GM21717 (cell line): ENCODE measurements at regions not wholly inside any gene's neighbourhood (a gene's known extent, or its start where the extent isn't known, plus 50 kb on each side); places are given as distances from the start of the nearest gene placed in this dataset.
A peak's percentile ranks its signal among the peaks of the same experiment; 100 is the strongest.
"Not testable (repeated sequence)": the region's sequence is repeated elsewhere in the genome, so short reads cannot be mapped to it uniquely, and the experiment has no call there.

Experiments used
- ATAC-seq: cut with Tn5 transposase; IDR thresholded peaks from one replicate; pipeline ENCODE4 v1.9.1; 2021; ENCODE audit warnings: mild to moderate bottlenecking, moderate library complexity; ENCODE audit not compliant: unreplicated experiment

GRCh38 chr2:134009440-134009839, 244.4 kb upstream of the MGAT5 start:
- no peak for ATAC-seq

DNA sequence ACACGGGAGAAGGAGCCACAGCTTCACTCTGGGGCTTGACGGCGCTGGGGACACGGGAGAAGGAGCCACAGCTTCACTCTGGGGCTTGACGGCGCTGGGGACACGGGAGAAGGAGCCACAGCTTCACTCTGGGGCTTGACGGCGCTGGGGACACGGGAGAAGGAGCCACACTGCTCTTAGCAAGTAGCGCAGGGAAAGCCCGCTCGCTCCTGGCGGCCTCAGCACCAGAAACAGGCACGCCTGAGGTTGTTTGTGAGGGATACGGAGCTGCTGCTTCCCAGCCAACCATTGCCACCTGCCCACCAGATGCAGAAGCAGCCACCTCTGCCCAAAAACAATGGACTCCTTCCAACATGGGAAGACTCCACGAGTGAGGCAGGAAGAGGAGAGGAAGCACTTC, 244.0 kb upstream of the MGAT5 start:
- not testable (repeated sequence) for ATAC-seq

- no peak for ATAC-seq
These were observed 241.8 kb upstream of the MGAT5 start for GRCh38 chr2:134011936-134012586.

DNA sequence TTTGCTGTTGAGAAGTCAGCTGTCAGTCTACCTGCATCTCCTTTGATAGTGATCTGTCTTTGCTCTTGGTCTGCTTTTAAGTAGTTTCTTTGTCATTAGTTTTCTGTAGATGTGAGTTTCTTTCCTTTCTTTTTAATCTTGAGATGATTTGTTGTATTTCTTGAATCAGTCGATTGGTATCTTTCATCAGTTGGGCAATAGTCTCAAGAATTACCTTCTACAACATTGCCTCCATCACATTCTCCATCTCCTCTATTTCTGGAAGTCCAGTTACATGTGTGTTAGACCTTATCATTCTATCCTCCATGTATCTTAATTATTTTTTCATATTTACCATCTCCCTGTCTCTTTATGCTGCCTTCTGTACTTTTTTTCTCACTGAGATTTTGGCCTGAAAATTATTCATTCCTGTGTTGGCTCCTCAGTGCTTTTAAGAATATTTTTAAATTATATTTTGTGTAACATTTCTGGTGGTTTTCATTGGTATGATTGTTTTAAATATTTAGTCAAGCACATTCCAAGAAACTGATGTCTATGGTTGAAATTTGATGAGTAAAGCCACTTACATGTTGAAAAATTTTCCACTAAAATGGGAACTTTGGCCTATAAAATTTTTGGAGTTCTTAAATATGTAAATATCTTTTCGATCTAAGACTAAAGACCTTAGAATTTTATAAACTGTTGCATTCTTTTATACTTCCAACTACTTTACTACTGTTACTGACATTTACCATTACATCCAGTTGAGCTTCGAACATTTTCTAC, 239.5 kb upstream of the MGAT5 start:
- no peak for ATAC-seq

GRCh38 chr2:134019871-134020270, 234.0 kb upstream of the MGAT5 start:
- no peak for ATAC-seq

GRCh38 chr2:134020608-134021007, 233.3 kb upstream of the MGAT5 start:
- no peak for ATAC-seq

DNA sequence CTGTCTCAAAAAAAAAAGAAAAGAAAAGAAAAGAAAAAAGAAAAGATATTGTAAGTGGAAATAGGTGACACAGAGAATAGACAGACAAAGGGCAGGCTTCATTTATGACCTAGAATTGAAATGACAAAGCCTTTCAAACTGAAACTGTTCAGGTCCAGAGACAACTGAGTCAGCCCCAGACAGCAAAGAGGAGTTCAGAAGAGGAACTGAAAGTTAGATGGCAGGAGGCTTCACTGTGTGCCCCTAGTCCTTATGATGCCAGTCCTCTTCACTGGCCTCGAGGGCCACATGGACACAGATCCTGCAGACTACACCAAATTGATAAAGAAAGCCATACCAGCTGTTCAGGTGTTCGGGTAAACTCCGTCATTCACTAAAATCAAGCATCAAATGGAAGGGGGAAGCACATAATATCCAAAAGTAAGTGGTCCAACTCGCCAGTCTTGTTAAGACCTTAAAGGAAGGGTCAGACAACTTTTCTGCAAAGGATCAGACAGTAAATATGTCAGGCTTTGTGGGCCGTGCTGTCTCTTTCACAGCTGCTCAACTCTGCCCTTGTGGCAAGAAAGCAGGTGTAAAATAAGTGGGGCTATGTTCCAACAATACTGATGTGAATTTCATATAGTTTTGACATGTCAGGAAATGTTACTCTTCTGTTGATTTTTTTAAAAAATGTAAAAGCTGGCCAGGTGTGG, 231.9 kb upstream of the MGAT5 start:
- peak; percentile 98 for ATAC-seq

- no peak for ATAC-seq
These were observed 230.0 kb upstream of the MGAT5 start for GRCh38 chr2:134023854-134024253.

DNA sequence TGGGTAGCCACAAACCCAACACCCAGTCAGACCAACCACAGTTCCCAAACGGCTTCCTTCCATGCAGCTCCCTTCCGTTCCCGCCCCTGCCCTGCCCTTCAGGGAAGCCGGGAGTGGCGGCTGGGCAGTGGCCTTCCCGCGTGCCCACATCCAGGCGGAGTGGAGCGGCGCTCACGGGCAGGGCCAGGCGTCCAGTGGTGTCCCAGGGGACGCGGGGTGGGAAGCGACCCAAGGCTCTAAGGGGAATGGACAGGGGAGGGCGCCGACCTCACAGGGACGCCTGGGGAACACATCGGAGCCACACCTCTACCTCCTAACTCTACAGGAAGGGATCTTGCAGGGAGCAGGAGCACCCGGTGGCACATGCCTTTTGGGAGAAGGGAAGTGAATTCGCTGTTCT, 225.9 kb upstream of the MGAT5 start:
- ATAC-seq: no peak

GRCh38 chr2:134029418-134029817, 224.5 kb upstream of the MGAT5 start:
- no peak for ATAC-seq

- no peak for ATAC-seq
These were observed 222.3 kb upstream of the MGAT5 start for GRCh38 chr2:134031539-134031938.

- no peak for ATAC-seq
These were observed 218.1 kb upstream of the MGAT5 start for GRCh38 chr2:134035605-134036370.

GRCh38 chr2:134039912-134040581, 213.8 kb upstream of the MGAT5 start:
- peak; percentile 71 for ATAC-seq

DNA sequence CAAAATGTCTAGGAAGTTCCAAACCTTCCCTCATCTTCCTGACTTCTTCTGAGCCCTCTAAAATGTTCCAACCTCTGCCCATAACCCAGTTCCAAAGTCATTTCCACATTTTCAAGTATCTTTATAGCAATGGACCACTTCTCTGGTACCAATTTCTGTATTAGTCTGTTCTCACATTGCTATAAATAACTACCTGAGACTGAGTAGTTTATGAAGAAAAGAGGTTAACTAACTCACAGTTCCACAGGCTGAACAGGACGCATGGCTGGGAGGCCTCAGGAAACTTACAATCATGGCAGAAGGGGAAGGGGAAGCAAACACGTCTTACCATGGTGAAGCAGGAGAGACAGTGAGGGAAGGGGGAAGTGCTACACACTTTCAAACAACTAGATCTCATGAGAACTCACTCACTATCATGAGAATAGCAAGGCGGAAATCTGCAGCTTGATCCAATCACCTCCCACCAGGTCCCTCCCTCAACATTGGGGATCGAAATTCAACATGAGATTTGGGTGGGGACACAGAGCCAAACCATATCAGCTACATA, 213.2 kb upstream of the MGAT5 start:
- peak; percentile 58 for ATAC-seq

- ATAC-seq: no peak
These were observed 212.0 kb upstream of the MGAT5 start for GRCh38 chr2:134041877-134042276.

DNA sequence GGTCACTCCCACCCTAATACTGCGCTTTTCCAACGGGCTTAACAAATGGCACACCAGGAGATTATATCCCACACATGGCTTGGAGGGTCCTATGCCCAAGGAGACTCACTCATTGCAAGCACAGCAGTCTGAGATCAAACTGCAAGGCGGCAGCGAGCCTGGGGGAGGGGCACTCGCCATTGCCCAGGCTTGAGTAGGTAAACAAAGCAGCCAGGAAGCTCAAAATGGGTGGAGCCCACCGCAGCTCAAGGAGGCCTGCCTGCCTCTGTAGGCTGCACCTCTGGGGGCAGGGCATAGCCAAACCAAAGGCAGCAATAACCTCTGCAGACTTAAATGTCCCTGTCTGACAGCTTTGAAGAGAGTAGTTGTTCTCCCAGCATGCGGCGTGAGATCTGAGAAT, 210.8 kb upstream of the MGAT5 start:
- ATAC-seq: not testable (repeated sequence)

GRCh38 chr2:134052173-134052572, 201.7 kb upstream of the MGAT5 start:
- no peak for ATAC-seq

DNA sequence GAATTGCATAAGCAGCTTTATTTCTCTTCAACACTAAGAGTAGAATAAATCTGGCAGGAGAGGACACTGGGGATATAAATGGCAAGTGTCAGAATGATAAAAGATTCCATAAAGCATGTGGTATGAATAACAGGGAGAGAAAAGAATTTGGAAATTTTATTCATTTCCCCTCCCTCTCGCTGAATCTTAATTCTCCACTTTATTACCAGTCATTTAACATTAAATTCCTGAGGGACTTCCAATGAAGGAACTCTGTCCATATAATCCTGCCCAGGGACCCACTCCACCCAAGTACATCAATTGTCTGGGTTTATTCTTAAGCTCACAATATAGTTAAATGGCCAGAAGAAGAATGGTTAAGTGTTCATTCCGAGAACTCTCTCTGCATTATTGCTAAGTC, 197.7 kb upstream of the MGAT5 start:
- no peak for ATAC-seq

GRCh38 chr2:134061066-134061465, 192.8 kb upstream of the MGAT5 start:
- not testable (repeated sequence) for ATAC-seq

DNA sequence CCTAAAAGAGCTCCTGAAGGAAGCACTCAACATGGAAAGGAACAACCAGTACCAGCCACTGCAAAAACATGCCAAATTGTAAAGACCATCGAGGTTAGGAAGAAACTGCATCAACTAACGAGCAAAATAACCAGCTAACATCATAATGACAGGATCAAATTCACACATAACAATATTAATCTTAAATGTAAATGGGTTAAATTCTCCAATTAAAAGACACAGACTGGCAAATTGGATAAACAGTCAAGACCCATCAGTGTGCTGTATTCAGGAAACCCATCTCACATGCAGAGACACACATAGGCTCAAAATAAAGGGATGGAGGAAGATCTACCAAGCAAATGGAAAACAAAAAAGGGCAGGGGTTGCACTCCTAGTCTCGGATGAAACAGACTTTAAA, 191.6 kb upstream of the MGAT5 start:
- not testable (repeated sequence) for ATAC-seq
